OCI-LY3 (cell line): ENCODE measurements at regions not wholly inside any gene's neighbourhood (a gene's known extent, or its start where the extent isn't known, plus 50 kb on each side); places are given as distances from the start of the nearest gene placed in this dataset.

ENCODE experiments used
- H2AFZ ChIP-seq: fragments of 200-600, 300-600 bp; shearing (Covaris generic); 2 replicates; pipeline ENCODE4 v1.6.0; 2014; ENCODE audit warnings: antibody characterized with exemption, low read depth, low read length
- H3K27ac ChIP-seq: fragments of 200-600, 300-600 bp; sonication (generic); 2 replicates; pipeline ENCODE4 v1.5.1; 2014; ENCODE audit warnings: mild to moderate bottlenecking, low read length, moderate library complexity, mixed read lengths
- H3K27me3 ChIP-seq: fragments of 200-600, 300-600 bp; sonication (generic); 2 replicates; pipeline ENCODE4 v1.6.1; 2014; ENCODE audit warnings: low read depth, low read length, mixed read lengths
- H3K36me3 ChIP-seq: fragments of 200-600, 300-600 bp; sonication (generic); replicated peaks from 2 replicates; pipeline ENCODE3; 2014; ENCODE audit warnings: low read depth, low read length, mixed read lengths
- H3K4me1 ChIP-seq: fragments of 300-600, 200-600 bp; sonication (generic); 2 replicates; pipeline ENCODE4 v1.6.1; 2014; ENCODE audit warnings: low read length, mixed read lengths
- H3K4me2 ChIP-seq: fragments of 200-600, 300-600 bp; sonication (generic); 2 replicates; pipeline ENCODE4 v1.6.1; 2014; ENCODE audit warnings: low read length, mixed read lengths
- H3K4me3 ChIP-seq: fragments of 300-600, 200-600 bp; sonication (generic); 2 replicates; pipeline ENCODE4 v1.5.1; 2014; ENCODE audit warnings: antibody characterized with exemption, mild to moderate bottlenecking, low read length, moderate library complexity
- H3K79me2 ChIP-seq: fragments of 300-600, 200-600 bp; shearing (Covaris generic); 2 replicates; pipeline ENCODE4 v1.6.1; 2014; ENCODE audit warnings: mild to moderate bottlenecking, low read length, mixed read lengths
- H3K9ac ChIP-seq: fragments of 300-600, 200-600 bp; shearing (Covaris generic); 2 replicates; pipeline ENCODE4 v1.6.0; 2014; ENCODE audit warnings: mild to moderate bottlenecking, low read length, moderate library complexity
- H3K9me3 ChIP-seq: fragments of 200-600, 300-600 bp; shearing (Covaris generic); 2 replicates; pipeline ENCODE4 v1.6.1; 2014; ENCODE audit warnings: low read length, mixed read lengths; ENCODE audit not compliant: insufficient read depth
- H4K20me1 ChIP-seq: fragments of 200-600, 300-600 bp; sonication (generic); 2 replicates; pipeline ENCODE4 v1.6.1; 2016; ENCODE audit warnings: low read length, mixed read lengths; ENCODE audit not compliant: insufficient read depth
- CTCF ChIP-seq: fragments of 200-600, 300-600 bp; sonication (generic); IDR thresholded peaks from 2 replicates; pipeline ENCODE4 v1.5.1; 2014; ENCODE audit warnings: antibody characterized with exemption, low read length, low read depth
- EZH2phosphoT487 ChIP-seq: fragments of 200-600 bp; shearing (Covaris generic); IDR thresholded peaks from 2 replicates; pipeline ENCODE4 v1.6.1; 2018; ENCODE audit warnings: antibody characterized with exemption, mixed run types, low read depth

DNA sequence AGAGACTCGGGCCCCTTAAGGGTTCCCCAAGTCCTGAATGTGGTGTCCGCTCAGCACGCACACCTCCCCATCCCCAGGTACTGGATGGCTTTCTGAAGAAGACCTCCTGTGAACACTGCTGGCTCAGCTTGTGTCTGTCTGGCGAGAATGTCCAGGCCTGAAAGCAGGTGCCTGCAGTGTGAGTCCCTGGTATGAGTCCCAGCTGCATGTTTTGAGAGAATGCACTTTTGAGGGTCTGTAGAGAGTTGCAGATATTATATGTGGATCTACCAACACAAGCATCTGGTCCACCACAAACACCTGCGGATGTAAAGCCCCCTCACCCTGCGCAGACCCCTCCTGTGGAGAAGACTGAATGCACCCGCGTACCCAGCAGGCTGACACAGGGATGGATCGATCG lies 1308.9 kb downstream of the TBC1D22A start:
- TF ChIP-seq EZH2phosphoT487 (no peak), CTCF (no peak)
- Histone ChIP-seq H3K79me2 (no peaks in the 10 kb centered on the region), H3K4me3 (no peak overlapping the region), H3K9ac (no peak overlapping the region), H3K27ac (no peak overlapping the region), H3K36me3 (no peaks in the 10 kb centered on the region), H4K20me1 (no peaks in the 10 kb centered on the region), H3K4me1 (peaks cover 23% of the 10 kb centered on the region), H3K27me3 (peaks cover 7% of the 10 kb centered on the region; the same call in 1 of the 2 replicates), H3K4me2 (peak overlapping the region; percentile 2; the same call in 1 of the 2 replicates), H3K9me3 (peaks cover 6% of the 10 kb centered on the region; the same call in 1 of the 2 replicates), H2AFZ (no peak overlapping the region)

- Histone ChIP-seq H3K4me3 (no peak overlapping the region), H3K4me1 (peaks cover 23% of the 10 kb centered on the region), H3K4me2 (no peak overlapping the region), H3K36me3 (no peaks in the 10 kb centered on the region), H3K27ac (no peak overlapping the region), H3K9ac (no peak overlapping the region), H3K27me3 (peaks cover 7% of the 10 kb centered on the region; the same call in 1 of the 2 replicates), H4K20me1 (no peaks in the 10 kb centered on the region), H2AFZ (no peak overlapping the region), H3K79me2 (no peaks in the 10 kb centered on the region), H3K9me3 (peaks cover 6% of the 10 kb centered on the region; the same call in 1 of the 2 replicates)
- TF ChIP-seq CTCF (peak; percentile 47), EZH2phosphoT487 (no peak)
Measured at GRCh38 chr22:48070760-48071159, 1308.3 kb downstream of the TBC1D22A start.

GRCh38 chr22:48070083-48070482 lies 1307.6 kb downstream of the TBC1D22A start:
- no peak overlapping the region for H3K4me2 ChIP-seq
- no peak overlapping the region for H3K4me3 ChIP-seq
- peaks cover 7% of the 10 kb centered on the region; the same call in 1 of the 2 replicates for H3K27me3 ChIP-seq
- no peaks in the 10 kb centered on the region for H3K36me3 ChIP-seq
- H3K79me2 ChIP-seq, result no peaks in the 10 kb centered on the region
- no peak overlapping the region for H3K27ac ChIP-seq
- no peak overlapping the region for H3K9ac ChIP-seq
- TF ChIP-seq CTCF, result no peak
- TF ChIP-seq EZH2phosphoT487, result no peak
- H2AFZ ChIP-seq, result no peak overlapping the region
- H3K9me3 ChIP-seq, result peaks cover 6% of the 10 kb centered on the region; the same call in 1 of the 2 replicates
- no peaks in the 10 kb centered on the region for H4K20me1 ChIP-seq
- H3K4me1 ChIP-seq, result peaks cover 23% of the 10 kb centered on the region

- TF ChIP-seq EZH2phosphoT487 (no peak), CTCF (no peak)
- H3K4me1 ChIP-seq, result peaks cover 23% of the 10 kb centered on the region
- no peak overlapping the region for H2AFZ ChIP-seq
- no peak overlapping the region for H3K9ac ChIP-seq
- no peaks in the 10 kb centered on the region for H4K20me1 ChIP-seq
- no peaks in the 10 kb centered on the region for H3K79me2 ChIP-seq
- peaks cover 7% of the 10 kb centered on the region; the same call in 1 of the 2 replicates for H3K27me3 ChIP-seq
- peaks cover 6% of the 10 kb centered on the region; the same call in 1 of the 2 replicates for H3K9me3 ChIP-seq
- H3K27ac ChIP-seq, result no peak overlapping the region
- no peak overlapping the region for H3K4me2 ChIP-seq
- H3K4me3 ChIP-seq, result no peak overlapping the region
- H3K36me3 ChIP-seq, result no peaks in the 10 kb centered on the region
Measured at GRCh38 chr22:48069256-48069655, 1306.8 kb downstream of the TBC1D22A start.
